SH-SY5Y (cell line): ENCODE measurements at regions not wholly inside any gene's neighbourhood (a gene's known extent, or its start where the extent isn't known, plus 50 kb on each side); places are given as distances from the start of the nearest gene placed in this dataset.

Experiments used
- GATA2 ChIP-seq: IDR thresholded peaks from 2 replicates; pipeline ENCODE4 v1.6.1; 2011; ENCODE audit warnings: mild to moderate bottlenecking, low read depth, low read length
- GATA3 ChIP-seq: IDR thresholded peaks from 2 replicates; pipeline ENCODE4 v1.6.1; 2011; ENCODE audit warnings: low read depth, mild to moderate bottlenecking, low read length, moderate library complexity

- no peak for TF ChIP-seq GATA2
- no peak for TF ChIP-seq GATA3
These were observed 312.9 kb upstream of the RPS23 start for GRCh38 chr5:82591021-82591515.
